NCI-H510A (cell line): ENCODE measurements at regions not wholly inside any gene's neighbourhood (a gene's known extent, or its start where the extent isn't known, plus 50 kb on each side); places are given as distances from the start of the nearest gene placed in this dataset.

ENCODE experiments used
- DNase-seq: peaks from one replicate; lab custom pipeline; 2025; lab: John Stamatoyannopoulos, UW

DNA sequence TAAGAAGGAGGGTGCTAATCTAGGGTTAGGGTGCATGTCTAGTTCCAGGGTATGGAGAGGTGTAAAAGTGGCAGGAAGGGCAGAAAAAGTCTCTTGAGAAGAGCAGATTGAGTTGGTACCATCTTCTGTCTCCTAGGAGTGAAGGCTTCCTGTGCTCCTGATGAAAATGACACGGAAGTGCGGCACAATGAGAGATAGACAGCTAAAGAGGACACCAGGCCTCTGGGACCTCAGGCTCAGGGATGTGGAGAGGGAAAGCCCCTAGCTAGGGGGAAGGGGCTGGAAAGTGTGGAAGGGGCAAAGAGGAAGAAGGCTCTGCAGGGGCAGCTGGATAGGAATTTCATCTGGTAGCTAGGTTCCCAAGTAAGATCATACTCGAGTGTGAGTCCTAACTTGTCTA lies 498.3 kb upstream of the EEF2KMT start:
- no peak for DNase-seq

- no peak for DNase-seq
These were observed 492.8 kb upstream of the EEF2KMT start for GRCh38 chr16:5590416-5590815.

- no peak for DNase-seq
These were observed 492.3 kb upstream of the EEF2KMT start for GRCh38 chr16:5589812-5590373.

GRCh38 chr16:5584109-5584508 lies 486.5 kb upstream of the EEF2KMT start:
- DNase-seq, result no peak

- DNase-seq, result no peak
These were observed 484.9 kb upstream of the EEF2KMT start for GRCh38 chr16:5582529-5582928.

- no peak for DNase-seq
These were observed 484.3 kb upstream of the EEF2KMT start for GRCh38 chr16:5581908-5582307.

- no peak for DNase-seq
These were observed 483.8 kb upstream of the EEF2KMT start for GRCh38 chr16:5581428-5581827.

DNA sequence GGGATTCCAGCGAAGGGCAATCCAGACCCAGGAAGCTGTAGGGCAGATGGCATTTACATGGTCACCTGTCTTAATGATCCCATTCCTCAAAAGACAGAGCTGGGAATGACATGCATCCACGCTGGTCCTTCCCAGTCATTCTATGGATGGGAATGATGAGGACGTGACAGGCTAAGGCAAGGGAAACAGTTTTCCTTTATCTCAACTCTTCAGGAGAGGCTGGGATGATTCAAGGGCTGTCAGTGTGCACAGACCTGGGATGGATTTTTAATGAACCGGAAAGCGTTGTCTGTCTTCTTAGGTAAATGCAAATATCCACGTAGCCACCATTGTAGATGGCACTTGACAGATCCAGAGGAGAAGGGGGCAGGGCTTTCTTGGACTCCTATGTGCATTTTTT lies 483.2 kb upstream of the EEF2KMT start:
- DNase-seq, result no peak

DNA sequence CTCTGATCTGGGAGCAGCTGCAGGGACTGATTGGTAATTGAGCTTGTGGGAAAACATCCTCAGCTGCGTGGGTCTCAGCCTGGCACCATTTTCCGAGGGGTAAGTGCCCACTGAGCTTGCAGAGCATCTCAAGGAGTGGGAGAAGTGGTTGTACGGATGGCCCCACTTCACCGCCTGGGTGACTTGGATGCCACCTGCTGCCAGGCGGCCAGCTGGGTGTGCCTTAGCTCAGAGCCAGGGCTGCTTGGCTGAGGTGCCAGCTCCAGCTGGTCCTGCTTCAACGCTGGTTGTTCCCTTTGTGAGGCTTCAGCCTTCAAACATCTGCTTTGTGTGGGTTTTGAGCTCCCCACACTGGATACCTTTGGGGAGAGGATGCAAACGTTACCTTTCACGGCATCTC lies 482.7 kb upstream of the EEF2KMT start:
- no peak for DNase-seq

GRCh38 chr16:5578980-5579379 lies 481.4 kb upstream of the EEF2KMT start:
- no peak for DNase-seq

- DNase-seq, result no peak
These were observed 479.9 kb upstream of the EEF2KMT start for GRCh38 chr16:5577463-5577862.

- DNase-seq, result no peak
These were observed 478.2 kb upstream of the EEF2KMT start for GRCh38 chr16:5575646-5576245.

GRCh38 chr16:5575121-5575520 lies 477.5 kb upstream of the EEF2KMT start:
- DNase-seq, result no peak

DNA sequence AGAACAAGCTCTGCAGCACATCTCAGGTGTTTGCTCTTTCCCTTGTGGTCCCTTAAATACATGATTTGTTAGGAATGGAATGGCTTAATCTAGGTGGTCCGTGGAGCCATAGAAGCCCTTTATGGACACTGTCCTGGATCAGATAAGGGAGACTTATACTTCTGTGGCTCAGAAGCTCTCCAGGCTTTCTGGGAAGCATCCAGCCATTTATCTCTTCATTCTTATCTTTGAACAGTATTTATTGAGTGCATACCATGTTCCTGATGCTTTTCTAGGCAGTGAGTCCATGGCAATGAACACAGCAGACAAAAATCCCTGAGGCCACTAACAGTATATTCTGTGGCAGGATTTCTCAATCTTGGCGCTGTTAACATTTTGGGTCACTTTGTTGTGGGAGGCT lies 474.5 kb upstream of the EEF2KMT start:
- no peak for DNase-seq

DNA sequence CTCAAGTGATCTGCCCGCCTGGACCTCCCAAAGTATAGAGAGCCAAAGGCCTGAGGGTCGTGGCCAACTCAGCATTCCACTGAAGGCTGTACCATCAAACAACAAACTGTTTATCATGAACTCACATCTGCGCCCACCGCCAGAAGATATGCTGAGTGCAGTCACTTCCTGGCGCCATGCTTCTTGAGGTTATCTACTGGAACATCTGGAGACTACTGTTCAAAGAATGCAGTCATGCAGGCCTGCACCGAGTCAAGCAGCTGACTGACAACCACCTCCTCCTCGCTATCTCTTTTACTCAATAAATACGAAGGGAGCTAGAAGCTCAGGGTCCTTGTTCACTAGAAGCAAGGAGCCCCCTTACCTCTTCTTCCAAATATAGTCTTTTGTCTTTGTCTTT lies 473.9 kb upstream of the EEF2KMT start:
- no peak for DNase-seq

GRCh38 chr16:5561800-5562199 lies 464.2 kb upstream of the EEF2KMT start:
- no peak for DNase-seq

- DNase-seq, result no peak
These were observed 462.5 kb upstream of the EEF2KMT start for GRCh38 chr16:5560084-5560483.

- no peak for DNase-seq
These were observed 460.4 kb upstream of the EEF2KMT start for GRCh38 chr16:5557966-5558365.

GRCh38 chr16:5557448-5557847 lies 459.9 kb upstream of the EEF2KMT start:
- no peak for DNase-seq

DNA sequence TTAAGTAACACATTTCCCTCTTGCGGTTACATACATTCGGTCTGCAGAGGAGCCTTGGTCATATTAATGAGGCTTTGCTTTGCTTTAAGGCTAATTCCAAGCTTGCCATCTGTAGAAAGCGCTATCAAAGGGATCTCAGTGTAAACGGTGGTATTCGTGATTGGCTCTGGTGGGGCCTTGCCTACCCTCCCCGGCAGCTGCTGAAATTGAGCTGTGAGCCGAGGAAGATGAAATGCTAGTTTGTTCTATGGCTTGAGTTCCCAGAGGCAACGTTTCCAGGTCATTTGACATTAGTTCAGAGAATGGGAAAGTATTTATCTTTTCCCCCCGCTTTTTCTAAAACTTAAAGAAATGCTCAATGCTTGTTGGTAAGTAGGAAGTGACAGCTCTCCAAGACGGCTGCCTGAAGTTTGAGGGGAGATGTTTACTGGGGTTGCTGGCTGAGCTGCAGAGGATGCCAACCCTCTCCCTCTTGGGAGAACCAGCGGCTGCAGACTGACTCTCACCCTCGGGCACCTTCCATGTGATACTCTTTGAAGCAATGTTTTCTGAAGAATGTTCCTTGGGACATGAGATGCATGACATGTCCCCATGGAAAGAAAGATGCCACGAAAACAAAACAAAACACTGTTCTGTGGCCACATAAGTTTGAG lies 458.7 kb upstream of the EEF2KMT start:
- DNase-seq, result no peak

- no peak for DNase-seq
These were observed 454.3 kb upstream of the EEF2KMT start for GRCh38 chr16:5551909-5552308.

DNA sequence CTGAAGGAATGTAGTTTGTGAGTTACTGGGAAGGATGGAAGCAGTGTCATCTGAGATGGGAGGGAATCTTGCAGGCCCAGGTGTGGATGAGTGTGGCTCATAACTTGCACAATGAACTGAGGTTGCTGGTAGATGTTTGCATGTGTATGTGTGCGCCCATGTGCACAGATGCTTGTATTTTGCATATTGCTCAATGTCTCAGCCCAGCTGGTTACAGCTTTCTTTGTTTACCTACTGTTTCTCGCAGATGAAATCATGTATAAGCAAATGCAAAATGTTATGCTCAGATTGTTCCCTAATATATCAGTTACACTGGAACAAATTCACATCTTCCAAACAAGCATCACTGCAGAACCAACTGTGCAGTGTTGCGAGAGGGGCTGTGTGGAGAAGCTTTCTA lies 452.2 kb upstream of the EEF2KMT start:
- DNase-seq, result no peak

GRCh38 chr16:5541356-5541755 lies 443.8 kb upstream of the EEF2KMT start:
- no peak for DNase-seq

- DNase-seq, result no peak
These were observed 439.8 kb upstream of the EEF2KMT start for GRCh38 chr16:5537347-5537746.
